Lung (tissue), 11 donors: ENCODE measurements at regions not wholly inside any gene's neighbourhood (a gene's known extent, or its start where the extent isn't known, plus 50 kb on each side); places are given as distances from the start of the nearest gene placed in this dataset.

ENCODE experiments used
- ATAC-seq: fragments of 200-7000 bp; cut with Tn5 transposase; one replicate; pipeline ENCODE4 v1.9.1; 2020; ENCODE audit warnings: moderate number of reproducible peaks; ENCODE audit not compliant: insufficient read depth, low FRiP score
- DNase-seq, 3 donors: peaks; one replicate each; pipeline ENCODE4 v3.0.0-alpha.2; 2013 to 2017
- H3K27ac ChIP-seq, 2 donors: one replicate each; pipeline ENCODE4 v1.5.1; 2013; ENCODE audit warnings: mild to moderate bottlenecking in 2 of 2, moderate library complexity in 2 of 2, control low read depth in 1 of 2, inconsistent platforms in 1 of 2, low read depth in 1 of 2, low read length in 1 of 2
- H3K27me3 ChIP-seq, 3 donors: one replicate each; pipeline ENCODE4 v1.5.1; 2013; ENCODE audit warnings: low read length in 2 of 3; ENCODE audit not compliant: control insufficient read depth in 3 of 3, insufficient read depth in 3 of 3
- H3K36me3 ChIP-seq, 4 donors: one replicate each; pipeline ENCODE4 v1.5.1; 2013; ENCODE audit warnings: low read length in 4 of 4, mild to moderate bottlenecking in 1 of 4, moderate library complexity in 1 of 4; ENCODE audit not compliant: control insufficient read depth in 4 of 4, insufficient read depth in 4 of 4
- H3K4me1 ChIP-seq, 5 donors: one replicate each; pipeline ENCODE4 v1.5.1; 2013; ENCODE audit warnings: low read length in 5 of 5, mild to moderate bottlenecking in 2 of 5, moderate library complexity in 1 of 5; ENCODE audit not compliant: control insufficient read depth in 5 of 5, insufficient read depth in 5 of 5
- H3K4me3 ChIP-seq: one replicate; pipeline ENCODE4 v1.5.1; 2013; ENCODE audit warnings: mild to moderate bottlenecking, control low read depth, moderate library complexity
- H3K9ac ChIP-seq, 2 donors: one replicate each; pipeline ENCODE4 v1.5.1; 2013; ENCODE audit warnings: low read length in 2 of 2, control low read depth in 1 of 2; ENCODE audit not compliant: insufficient read depth in 1 of 2
- H3K9me3 ChIP-seq, 4 donors: one replicate each; pipeline ENCODE4 v1.5.1; 2013; ENCODE audit warnings: low read length in 3 of 4, mild to moderate bottlenecking in 1 of 4, moderate library complexity in 1 of 4; ENCODE audit not compliant: control insufficient read depth in 4 of 4, insufficient read depth in 3 of 4
- WGBS, 2 donors: extraction: QIAGEN DNeasy Blood & Tissue Kit; methylation state at CpG; one replicate each; pipeline ENCODE4 v1.1.7; 2013; 5-methylcytosine and 5-hydroxymethylcytosine counted together
- TF ChIP-seq, protein P1 (sequence below): IDR thresholded peaks from 2 replicates; pipeline ENCODE4 v1.5.1; 2012; ENCODE audit warnings: mild to moderate bottlenecking; ENCODE audit errors: control extremely low read depth, extremely low read depth
- donor health status: control.
- donor health status: control.
- donor health status: Bipolar disorder and iron deficiency.
- donor health status: healthy.
- donor health status: DM: yes; HTN: yes; CAD: no.

DNA sequence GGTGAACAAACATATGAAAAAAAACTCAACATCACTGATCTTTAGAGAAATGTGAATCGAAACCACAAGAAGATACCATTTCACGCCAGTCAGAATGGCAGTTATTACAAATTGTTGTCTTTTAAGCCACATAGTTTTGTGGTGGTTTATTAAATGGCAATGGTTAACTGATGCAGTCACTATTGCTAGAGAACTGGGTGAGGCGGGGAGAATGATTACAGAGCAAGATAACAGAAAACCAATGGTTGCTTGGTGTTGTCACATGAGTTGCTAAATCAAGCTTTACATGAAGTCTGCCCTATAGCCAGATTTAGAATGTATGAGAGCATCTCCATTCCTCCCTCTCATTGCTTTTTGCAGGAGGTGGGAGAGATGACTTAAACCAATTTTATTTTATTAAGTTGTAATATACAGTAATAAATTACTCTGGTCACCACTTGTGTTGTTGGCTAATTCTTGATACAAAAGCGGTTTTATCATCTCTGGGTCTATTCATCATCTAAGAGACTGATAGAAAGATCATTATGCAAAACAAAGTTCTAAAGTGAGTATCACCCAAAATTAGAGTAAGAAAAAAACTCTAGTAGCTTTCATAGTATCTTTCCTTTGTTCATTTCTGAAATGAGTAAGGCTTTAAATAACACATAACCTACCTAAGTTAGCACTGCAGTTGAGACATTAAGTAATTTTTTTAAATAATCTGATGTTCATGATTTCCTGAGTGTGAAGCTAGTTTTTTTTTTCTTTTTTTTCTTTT, 859.5 kb downstream of the STIM2 start:
- no peaks in the 10 kb centered on the region for H3K9me3 ChIP-seq
- WGBS, 2 donors, result 90 to 97% methylated on average over 4 of the region's 4 CpGs
- H3K36me3 ChIP-seq, result no peaks in the 10 kb centered on the region
- peaks cover 0 to 12% (median 0%) of the 10 kb centered on the region in 5 donors for H3K4me1 ChIP-seq
- H3K4me3 ChIP-seq, result no peak overlapping the region
- no peak for DNase-seq
- ATAC-seq, result no peak
- no peaks in the 10 kb centered on the region for H3K27me3 ChIP-seq
- TF ChIP-seq, protein P1, sequence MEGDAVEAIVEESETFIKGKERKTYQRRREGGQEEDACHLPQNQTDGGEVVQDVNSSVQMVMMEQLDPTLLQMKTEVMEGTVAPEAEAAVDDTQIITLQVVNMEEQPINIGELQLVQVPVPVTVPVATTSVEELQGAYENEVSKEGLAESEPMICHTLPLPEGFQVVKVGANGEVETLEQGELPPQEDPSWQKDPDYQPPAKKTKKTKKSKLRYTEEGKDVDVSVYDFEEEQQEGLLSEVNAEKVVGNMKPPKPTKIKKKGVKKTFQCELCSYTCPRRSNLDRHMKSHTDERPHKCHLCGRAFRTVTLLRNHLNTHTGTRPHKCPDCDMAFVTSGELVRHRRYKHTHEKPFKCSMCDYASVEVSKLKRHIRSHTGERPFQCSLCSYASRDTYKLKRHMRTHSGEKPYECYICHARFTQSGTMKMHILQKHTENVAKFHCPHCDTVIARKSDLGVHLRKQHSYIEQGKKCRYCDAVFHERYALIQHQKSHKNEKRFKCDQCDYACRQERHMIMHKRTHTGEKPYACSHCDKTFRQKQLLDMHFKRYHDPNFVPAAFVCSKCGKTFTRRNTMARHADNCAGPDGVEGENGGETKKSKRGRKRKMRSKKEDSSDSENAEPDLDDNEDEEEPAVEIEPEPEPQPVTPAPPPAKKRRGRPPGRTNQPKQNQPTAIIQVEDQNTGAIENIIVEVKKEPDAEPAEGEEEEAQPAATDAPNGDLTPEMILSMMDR, result no peak
- H3K9ac ChIP-seq, result no peak overlapping the region
- H3K27ac ChIP-seq, result no peak overlapping the region

DNA sequence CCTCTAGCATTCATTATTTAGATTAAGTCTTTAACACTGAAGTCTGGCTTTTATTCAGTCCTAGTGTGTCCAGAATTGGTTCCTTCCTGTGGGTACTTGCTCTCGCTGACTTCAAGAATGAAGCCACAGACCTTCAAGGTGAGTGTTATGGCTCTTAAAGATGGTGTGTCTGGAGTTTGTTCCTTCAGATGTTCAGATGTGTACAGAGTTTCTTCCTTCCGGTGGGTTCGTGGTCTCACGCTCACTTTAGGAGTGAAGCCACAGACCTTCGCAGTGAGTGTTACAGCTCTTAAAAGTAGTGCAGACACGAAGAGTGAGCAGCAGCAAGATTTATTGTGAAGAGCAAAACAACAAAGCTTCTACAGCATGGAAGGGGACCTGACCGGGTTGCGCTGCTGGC, 860.6 kb downstream of the STIM2 start:
- H3K27ac ChIP-seq, result no peak overlapping the region
- no peaks in the 10 kb centered on the region for H3K36me3 ChIP-seq
- H3K4me3 ChIP-seq, result no peak overlapping the region
- DNase-seq (no peak), ATAC-seq (no peak)
- no peaks in the 10 kb centered on the region for H3K9me3 ChIP-seq
- WGBS, 2 donors, result 87 to 90% methylated on average over 8 of the region's 8 CpGs
- H3K9ac ChIP-seq, result no peak overlapping the region
- TF ChIP-seq, protein P1, result no peak
- no peaks in the 10 kb centered on the region for H3K27me3 ChIP-seq
- peaks cover 0 to 12% (median 0%) of the 10 kb centered on the region in 5 donors for H3K4me1 ChIP-seq

DNA sequence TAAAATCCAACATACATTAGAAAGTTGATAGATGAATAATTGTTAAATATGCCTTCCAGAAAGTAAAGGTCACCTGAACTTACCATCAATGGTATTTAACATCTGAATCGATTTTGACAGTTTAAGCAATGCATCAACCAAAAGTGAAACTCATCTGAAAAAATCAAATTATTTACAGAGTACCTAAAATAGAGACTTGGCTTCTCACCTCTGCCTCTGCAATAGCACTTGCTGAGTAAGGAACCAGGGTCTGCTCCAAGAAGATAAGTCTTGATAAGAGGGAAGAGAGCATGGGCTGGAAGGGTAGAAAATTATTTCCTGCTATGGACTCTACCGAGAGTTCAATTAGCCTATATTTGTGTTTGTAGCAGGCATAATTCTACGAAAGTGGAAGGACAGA, 868.3 kb downstream of the STIM2 start:
- no peaks in the 10 kb centered on the region for H3K36me3 ChIP-seq
- no peak overlapping the region for H3K4me3 ChIP-seq
- H3K4me1 ChIP-seq, result no peaks in the 10 kb centered on the region
- TF ChIP-seq, protein P1, result no peak
- DNase-seq (no peak), ATAC-seq (no peak)
- H3K9me3 ChIP-seq, result no peaks in the 10 kb centered on the region
- H3K9ac ChIP-seq, result no peak overlapping the region
- H3K27me3 ChIP-seq, result no peaks in the 10 kb centered on the region
- 76 to 85% methylated on average over 3 of the region's 3 CpGs for WGBS, 2 donors
- H3K27ac ChIP-seq, result no peak overlapping the region

DNA sequence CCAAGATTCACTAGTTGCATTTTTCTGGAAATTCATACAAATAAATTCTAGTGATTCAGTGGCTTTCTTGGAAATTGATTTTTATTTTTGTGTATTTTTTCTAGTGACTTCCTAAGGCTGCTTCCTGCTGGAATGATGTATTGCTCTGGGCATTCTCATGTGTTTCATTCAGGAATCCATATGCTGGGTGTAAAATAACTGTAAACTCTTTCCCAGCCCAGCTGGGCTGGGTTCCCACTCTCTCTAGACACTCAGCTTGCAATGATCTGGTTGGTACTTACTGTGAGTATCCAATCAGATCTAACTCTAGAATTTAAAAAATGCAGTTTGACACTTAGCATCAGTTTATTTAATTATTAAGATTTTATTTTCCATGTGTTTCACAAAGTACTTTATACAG, 882.2 kb downstream of the STIM2 start:
- H3K9ac ChIP-seq, result no peak overlapping the region
- no peaks in the 10 kb centered on the region for H3K36me3 ChIP-seq
- no peaks in the 10 kb centered on the region for H3K27me3 ChIP-seq
- H3K27ac ChIP-seq, result no peak overlapping the region
- peak; percentile 30 to 90 (median 81) for DNase-seq
- TF ChIP-seq, protein P1, result no peak
- no peak for ATAC-seq
- H3K9me3 ChIP-seq, result no peaks in the 10 kb centered on the region
- H3K4me3 ChIP-seq, result no peak overlapping the region
- H3K4me1 ChIP-seq, result no peaks in the 10 kb centered on the region
